Activated CD4-positive, alpha-beta T cell treated with anti-CD3 and anti-CD28 coated beads for 24 hours (primary cell): ENCODE measurements at regions not wholly inside any gene's neighbourhood (a gene's known extent, or its start where the extent isn't known, plus 50 kb on each side); places are given as distances from the start of the nearest gene placed in this dataset.

Experiments
- DNase-seq, 2 donors: peaks; one replicate each; pipeline ENCODE4 v3.0.0-alpha.2; 2020; ENCODE audit warnings: low read depth in 2 of 2

DNA sequence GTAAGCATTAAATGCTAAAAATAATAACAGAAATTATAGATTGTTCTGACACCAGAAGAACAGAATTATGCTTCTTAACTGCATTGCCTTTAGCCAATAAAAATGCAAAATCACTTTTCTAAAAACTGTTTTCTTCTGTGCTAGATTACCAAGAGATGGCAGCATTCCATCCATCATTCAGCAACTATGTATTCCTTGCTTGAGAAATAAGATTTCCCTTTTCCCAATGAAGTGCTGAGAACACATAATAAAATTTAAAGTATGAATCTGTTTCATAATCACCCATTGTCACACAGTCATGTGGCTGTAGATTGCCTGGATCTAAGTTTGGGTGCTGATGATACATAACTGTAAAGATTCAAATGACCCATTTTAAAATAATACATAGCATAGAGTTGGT lies 504.2 kb downstream of the TDRD15 start:
- no peak for DNase-seq

DNA sequence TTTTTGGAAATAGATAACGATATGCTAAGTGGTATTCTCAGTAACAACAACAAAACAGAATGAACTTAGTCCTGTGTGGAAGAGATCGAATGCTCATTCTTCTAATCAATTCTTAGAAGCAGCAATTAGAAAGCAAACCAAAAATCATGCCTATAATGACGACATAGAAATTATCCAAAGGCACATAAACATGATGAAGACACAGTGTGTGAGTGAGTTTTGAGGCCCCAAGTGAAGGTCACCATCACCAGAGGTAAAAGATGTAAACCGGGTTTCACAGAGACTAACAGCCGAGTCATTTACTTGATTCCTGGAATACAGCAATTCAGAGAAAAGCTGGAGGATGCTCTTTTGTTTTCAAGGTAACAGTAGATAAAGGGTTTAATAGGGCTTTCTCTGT lies 509.2 kb downstream of the TDRD15 start:
- no peak for DNase-seq

DNA sequence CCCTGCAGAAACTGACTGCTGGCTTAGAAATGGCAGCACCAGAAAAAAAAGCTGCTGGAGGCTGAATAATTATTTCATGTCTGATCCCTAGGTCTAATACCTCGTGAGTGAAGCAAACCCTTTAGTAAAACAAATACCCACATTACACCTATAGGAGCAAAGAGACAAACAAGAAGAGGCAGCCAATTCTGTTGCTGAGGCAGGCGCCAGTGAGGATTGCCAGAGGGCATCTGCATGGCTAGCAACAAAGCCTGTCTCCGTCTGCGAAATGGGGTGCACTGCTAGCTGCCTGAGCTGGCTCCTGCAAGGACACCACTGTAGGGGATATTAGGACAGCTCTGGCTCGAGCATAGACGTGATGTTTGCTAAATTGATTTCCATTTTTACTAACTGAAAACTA lies 509.7 kb downstream of the TDRD15 start:
- no peak for DNase-seq

DNA sequence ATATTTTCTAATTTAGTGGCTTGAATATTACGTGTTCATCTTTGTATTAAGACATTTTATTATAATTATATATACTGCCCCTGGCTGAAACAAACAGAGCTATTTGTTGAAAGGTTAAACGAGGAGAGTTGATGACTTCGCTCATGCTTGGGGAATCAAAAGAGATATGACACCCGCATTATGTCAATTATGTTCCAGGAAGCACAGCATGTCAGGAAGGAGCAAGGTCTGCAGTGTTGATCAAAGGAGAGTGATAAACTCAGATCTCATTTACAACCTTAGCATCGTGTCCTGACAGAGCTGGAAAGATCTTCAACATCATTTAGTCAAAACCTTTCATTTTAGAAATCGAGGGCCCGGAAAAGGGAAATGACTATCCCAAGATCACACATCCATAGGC lies 510.1 kb downstream of the TDRD15 start:
- no peak for DNase-seq

DNA sequence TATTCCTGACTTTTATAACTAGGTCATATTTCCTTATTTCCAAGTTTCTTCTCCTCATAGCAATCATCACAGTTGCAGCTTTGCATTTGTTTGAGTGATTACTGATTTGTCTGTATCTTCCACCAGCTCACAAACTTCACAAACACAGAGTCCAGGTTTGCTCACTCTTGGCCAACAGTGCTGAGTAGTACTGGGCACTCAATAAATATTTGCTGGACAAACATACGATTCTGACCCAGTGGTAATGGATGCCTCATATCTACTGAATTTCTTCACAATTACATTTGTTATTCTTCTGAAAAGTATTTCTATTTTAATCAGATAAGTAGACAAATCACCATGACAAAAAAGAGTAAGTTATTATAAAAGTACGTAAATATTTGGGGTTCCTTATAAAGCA lies 516.3 kb downstream of the TDRD15 start:
- DNase-seq: no peak

DNA sequence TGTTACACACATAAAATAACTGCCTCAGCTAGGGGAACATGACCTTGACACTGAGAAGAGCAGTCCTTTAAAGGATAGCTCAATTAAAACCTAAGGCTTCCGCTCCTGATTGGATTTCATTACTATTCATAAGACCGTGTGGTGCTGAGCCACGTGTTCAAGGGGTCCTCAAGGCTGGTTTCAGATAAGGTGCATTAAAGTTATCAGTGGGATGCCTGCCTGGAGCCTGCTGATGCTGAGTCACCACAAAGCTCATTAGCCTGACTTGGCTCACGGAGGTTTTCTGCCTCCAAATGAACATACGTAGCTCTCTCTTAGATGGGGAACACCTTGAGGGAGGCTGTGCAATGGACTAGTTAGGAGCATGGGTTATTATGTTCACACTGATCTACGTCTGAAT lies 518.9 kb downstream of the TDRD15 start:
- DNase-seq: no peak

DNA sequence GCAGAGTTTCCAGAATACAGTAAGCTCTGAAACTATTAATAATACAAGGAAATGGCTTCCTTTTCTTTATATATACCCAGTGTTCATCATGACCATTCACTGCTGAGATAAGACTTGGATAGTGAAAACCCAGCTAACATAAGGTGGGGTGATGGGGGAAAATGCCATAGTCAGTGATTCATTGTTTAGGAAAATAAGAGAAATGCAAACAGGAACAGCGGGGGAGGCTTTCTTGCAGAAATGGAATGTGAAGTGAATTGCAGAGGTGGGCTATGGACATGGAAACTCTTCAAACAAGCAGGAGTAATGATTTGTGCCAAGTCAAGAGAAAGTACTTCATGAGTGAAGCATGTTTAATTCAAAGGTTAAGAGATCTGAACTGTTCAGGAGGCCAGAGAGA lies 519.4 kb downstream of the TDRD15 start:
- no peak for DNase-seq

DNA sequence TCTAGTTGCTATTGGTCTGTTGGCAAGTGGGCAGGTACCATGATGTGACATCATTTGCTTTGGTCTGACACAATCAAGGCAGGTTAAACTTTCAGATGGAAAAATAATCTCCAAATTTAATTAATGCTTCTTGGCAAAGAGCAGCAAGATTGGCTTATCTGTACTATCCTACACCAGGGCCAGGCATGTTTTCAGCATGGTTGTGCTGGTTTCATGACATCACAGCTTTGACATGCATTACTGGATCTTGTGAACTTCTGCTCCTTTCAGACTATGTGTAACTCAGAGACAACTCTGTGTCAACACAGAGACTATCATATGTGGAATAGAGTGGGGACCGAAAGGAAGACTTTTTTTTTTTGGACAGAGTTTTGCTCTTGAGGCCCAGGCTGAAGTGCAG lies 520.5 kb downstream of the TDRD15 start:
- no peak for DNase-seq

DNA sequence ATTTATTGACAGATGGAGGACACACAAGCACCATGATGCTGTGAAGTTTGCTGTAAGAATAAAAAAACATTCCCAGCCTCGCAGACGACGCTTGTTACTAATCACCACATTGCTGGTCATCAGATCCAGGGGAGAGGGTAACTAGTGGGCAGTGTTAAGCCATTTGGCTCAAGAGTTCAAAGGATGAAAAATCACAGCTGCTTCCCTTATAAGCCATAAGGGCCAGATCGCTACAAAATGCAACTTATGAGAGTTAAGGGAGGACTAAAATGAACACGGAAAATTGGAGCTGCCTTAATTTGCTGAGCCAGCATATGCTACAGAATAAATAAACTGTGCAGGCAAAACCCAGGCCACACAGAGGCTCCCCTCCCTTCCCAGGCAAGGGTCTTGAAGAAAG lies 522.6 kb downstream of the TDRD15 start:
- DNase-seq: no peak

DNA sequence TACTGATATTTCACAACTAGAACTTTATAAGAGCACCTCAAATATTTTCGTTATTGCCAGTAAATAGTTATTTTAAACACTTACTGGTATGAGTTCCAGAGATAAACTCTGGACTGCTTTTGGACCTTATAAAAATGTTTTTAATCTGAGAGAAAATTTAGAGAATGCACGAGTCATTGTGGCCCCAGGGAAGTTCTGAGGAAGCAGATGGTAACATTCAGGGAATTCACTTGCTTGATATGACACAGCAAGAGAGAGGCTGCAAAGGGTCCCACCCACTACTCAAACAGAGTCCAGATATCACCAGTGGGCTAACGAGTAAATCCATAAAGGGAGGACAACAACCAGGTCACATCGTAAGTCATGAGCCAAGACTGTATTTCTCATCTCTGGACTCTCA lies 526.8 kb downstream of the TDRD15 start:
- no peak for DNase-seq

DNA sequence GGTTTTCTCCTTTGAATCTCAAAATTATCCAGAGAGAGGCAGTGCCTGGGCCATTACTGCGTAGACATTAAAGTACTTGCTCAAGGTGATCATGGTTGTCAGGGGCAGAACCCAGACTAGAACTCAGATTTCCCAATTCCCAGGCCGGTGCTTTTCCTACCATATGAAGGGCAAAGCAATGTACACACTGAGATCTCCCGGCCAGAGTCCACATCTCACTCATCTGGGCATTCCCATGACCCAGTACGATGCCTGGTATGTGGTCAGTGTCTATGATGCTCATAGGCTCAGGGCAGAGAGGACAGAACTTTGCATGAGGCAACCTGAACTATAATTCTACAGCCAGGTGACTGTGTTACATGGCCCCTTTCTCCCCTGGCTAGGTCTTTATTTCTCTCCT lies 531.4 kb downstream of the TDRD15 start:
- no peak for DNase-seq

DNA sequence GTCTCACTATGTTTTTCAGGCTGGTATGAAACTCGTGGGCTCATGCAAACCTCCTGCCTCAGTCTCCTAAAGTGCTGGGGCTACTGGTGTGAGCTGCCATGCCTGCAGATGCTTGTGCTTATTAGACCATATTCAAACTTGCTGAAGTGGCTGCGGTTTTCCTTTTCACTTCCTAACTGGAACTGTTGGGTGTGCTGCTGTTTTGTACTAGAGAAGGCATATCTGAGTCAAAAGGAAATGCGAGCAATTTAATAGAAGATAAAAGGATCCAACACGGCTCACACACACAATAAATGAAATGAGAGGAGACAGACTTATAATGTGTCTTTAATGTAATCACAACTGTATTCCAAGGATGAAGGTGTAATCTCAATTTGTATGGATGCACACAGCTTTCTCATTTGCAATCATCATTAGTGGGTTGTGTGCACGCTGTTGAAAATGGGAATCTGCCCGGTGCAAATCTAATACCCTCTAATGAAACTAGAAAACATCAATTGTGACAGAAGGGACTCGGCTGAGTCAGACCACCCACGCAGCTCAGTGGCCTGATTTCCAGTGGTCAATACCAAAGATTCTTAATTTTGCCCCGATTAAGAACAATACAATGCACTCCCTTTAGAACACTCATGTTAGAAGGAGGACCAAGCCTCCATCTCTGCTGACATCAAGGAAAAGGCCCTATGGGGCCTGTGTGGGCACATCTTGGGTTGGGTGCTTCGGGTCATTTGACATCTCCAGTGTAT lies 532.7 kb downstream of the TDRD15 start:
- no peak for DNase-seq

DNA sequence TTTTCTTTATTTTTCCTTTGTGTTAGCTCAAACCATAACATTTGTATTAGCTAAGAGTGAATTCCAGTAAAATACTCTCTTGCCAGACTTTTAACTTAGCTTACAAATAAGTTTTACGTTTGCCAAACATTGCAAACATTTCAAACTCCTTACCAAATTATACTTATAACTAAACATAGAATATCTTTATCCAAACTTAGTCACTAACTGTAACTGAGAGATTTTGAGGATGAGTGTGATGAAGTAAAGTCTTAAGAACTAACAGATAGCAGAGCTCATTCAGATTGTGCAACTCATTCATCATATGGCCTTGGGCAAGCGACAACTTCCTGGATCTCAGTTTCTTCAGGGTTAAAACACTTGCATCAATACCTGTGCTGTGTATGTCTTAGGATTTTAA lies 533.7 kb downstream of the TDRD15 start:
- DNase-seq: no peak

DNA sequence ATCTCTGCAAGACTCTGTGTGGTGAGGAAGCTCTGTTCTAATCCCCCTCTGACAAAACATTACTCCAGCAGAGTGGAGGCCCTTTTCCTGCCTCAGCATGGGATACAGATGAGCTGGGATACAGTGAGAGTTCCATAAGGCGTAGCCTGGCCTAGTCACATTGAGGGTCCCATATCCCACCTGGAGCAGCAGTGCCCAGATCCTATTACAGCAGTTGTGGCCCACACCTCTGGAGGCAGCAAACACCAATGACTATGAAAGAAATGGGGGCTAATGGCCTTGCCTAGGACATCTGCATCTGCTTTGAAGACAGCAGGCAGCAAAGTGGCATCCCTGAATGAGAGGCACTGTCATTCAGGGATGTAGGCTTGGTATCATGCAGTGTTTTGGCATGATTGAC lies 534.5 kb downstream of the TDRD15 start:
- DNase-seq: no peak

DNA sequence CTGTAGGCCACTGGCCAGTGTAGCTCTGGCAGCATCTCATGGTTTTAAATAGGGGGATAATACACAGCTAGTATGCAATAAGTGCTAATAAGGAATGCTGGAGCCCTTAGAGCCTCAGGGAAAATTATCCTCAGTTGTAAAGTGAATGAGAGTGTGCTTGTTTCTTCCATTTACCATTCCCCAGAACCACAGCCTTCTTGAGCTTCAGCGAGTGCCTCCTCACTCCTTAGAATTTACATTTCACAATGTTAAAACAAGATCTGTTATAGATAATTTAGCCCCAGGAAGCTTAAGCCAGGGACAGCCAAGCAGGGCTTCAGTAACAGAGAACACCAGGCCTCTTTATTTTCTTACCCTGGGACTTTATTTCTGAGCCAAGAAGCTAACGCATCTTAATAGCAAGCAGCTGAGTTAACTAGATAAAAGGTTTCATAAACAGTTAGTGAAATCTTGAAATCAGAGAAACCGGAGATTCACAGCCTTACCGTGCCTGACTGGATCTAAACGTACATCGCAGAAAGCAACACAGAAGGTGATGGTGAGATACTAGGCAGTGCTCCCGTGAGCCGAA lies 535.2 kb downstream of the TDRD15 start:
- DNase-seq: no peak

DNA sequence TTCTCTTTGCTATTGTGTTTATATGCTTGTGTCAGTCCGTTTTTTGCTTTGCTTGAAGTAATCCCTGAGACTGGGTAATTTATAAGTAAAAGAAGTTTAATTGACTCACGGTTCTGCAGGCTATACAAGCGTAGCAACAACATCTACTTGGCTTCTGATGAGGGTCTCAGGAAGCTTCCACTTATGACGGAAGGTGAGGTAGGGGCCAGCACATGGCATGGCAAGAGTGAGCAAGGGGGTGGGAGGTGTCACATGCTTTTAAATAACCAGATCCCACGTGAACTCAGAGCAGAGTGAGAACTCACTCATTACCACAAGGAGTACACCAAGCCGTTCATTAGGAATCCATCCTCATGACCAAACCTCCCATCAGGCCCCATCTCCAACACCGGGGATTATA lies 540.3 kb downstream of the TDRD15 start:
- no peak for DNase-seq

DNA sequence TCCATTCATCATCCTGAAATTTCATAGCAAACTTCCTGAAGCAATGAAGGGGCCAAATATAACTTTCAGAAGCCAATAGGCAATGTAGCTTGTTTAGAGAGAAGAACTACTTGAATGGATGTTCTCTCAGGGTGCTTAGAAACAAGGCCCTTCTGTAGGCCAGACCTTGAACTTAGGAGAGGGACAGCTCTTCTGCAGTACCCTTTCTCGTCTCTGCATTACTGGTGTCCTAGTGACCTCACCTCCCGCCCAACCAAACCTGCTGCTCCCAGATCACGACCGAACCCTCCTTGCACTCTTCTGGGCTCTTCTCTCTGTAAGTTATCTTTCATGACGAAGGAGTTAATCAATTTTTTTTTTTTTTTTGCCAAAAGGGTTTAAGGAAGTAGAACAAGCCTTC lies 543.9 kb downstream of the TDRD15 start:
- no peak for DNase-seq

DNA sequence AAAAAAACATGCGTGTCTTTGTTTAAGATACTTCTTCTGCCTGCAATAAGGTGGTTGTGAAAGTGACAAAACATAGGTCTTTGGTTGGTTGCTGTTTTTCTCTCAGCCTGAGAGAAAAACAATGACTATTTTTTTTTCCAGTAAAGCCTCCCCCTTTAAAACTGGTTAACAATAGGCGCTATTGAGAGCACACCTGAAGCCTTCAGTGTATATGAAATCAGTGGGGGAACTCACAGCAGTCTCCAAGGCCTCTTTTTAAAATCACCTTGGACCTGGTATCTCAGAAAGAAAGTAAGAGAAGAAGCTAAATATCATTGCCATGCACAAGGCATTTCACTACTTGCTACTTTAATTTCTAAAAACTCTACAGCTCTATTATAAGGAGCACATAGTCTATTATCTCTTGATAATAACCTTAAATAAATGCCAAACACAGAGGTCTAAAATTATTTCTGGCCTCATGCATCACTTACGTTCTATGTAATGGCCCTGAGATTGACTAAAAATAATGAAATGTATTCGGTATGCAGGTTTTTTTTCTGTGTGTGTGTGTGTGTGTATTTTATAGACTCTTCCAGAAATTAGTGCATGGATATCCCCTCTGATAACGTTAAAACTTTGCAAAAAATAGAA lies 544.4 kb downstream of the TDRD15 start:
- DNase-seq: no peak

DNA sequence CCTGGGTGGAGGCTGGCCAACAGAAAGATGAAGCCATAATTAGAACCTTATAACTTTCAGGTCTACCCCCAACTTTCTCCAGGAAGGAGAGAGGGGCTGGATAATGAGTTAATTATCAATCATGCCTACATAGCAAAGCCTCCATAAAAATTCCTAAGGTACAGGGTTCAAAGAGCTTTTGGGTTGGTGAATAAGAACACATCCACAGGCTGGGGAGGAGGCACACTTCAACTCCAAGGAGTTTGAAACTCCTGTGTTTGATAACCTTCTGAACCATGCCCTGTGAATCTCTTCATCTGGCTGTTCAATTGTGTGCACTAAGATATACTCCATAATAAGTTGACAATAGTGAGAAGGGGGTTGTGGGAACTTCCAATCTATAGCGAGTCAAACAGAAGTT lies 552.3 kb downstream of the TDRD15 start:
- DNase-seq: no peak

DNA sequence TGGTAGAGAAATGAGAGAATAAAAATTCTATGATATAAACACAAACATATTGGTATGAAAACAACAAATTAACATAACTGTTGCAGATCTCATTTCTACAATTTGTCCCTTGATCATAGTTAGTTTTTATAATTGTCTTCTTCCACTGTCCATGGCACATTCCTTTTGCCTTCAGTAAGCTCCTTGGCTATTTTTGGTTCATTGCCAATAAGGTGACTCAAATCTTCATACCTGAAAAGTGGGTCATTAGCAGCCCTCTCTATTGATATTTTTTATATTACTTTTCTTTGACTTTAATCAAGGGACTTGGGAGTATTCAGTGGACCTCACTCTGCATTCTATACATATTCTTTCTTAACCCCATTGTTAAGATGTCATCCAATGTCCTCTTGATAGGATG lies 552.9 kb downstream of the TDRD15 start:
- no peak for DNase-seq

DNA sequence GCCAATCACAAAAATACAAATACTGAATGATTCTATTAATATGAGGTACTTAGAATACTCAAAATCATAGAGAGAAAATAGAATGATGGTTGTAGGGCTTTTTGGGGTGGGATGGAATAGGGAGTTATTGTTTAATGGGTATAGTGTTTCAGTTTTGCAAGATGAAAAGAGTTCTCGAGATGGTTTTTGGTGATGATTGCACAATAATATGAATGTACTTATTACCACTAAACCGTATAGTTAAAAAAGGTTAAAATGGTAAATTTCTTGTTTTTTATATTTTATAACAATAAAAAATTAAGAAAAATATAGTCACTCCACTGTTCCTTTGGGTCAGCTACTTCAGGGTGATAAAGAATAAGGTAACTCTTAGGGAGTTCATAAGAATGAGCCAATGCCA lies 560.1 kb downstream of the TDRD15 start:
- DNase-seq: no peak

DNA sequence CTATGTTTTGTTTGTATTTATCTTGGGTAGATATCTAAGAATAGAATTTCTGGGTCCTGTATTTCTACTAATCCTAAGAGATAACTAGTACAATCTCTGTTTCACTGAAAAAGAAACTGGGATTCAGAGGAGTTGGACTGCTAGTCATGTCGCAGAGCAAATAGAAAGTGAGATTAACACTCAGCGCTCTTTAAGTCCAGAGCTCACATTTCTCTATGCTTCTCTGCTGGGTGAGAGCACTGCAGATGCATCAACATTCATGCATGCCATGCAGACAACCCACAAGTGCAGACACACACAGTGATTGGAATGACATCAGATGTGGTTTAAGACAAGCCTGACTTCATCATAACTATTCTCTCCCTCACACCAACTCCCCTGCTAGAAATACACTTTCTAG lies 563.8 kb downstream of the TDRD15 start:
- no peak for DNase-seq

DNA sequence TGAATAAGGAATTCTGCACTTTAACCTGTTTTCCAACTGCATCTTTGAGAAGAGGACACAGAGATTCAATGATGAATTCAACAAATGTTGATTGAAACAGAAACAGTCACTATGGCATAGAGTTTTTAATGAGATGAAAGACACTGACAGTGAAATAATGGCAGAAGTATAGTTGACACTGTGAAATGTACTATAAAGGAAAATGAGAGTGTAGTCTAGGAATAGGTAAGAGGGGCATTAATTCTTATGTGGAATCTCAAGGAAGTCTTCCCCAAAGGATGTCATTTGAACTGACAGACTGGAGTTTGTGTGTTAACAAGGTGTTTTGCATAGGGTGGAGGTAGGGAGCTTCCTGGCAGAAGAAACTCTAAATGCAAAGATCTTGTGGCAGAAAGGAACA lies 566.2 kb downstream of the TDRD15 start:
- no peak for DNase-seq

DNA sequence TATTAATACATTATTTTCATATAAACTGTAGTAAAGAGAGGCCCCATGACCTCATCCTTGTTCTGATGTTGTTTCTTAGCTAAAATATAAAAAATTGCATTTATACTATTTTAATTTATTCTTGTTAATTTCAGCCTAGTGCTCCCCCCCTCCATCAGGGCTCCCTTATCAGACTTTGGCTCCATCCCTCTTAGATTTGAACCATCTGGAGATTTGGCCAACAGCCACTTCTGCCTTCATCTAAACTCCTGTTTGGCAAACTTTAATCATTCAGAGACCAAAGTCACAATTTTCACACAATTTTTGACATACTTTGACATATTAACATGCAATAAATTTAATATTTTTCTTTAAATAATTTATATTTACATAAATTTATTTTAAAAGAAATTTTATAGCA lies 569.3 kb downstream of the TDRD15 start:
- DNase-seq: no peak
